GM12874 (cell line): ENCODE measurements at regions not wholly inside any gene's neighbourhood (a gene's known extent, or its start where the extent isn't known, plus 50 kb on each side); places are given as distances from the start of the nearest gene placed in this dataset.

Source experiments
- CTCF ChIP-seq: IDR thresholded peaks from 2 replicates; pipeline ENCODE4 v1.5.1; 2011; ENCODE audit warnings: low read depth, mild to moderate bottlenecking, control low read depth, low read length, moderate library complexity; ENCODE audit not compliant: insufficient read depth

DNA sequence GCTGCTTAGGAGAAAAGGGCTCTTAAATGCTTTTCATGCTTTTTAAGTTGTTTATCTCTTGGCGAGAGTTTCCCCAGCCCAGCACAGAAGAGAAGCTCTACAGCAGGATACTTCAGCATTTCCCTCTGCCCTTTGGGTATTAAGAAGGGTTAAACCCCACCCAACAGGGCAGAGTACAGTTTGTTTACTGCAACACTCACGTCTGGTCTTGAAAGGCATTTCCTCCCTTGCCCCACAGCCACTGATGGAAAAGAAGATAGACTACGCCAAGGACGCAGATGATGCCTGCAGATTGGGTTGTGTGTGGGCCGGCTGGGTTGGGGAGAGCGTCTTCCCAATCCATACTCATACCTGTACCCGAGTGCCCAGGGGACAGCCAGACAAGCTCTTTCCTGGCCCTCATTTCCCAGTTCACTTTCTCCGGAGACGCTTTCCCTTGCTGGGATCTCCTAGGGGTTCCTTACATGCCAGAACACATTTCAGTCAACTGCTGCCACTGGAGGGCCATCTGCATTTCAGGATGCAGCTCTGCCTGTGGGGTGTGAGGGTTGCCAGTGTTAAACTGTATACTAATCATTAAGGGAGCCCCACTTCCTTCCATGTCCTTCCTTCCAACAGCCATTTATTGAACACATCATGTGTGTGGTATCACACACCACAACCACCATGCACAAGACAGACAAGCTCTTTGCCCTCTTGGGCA lies 96.5 kb upstream of the DHX15 start:
- no peak for TF ChIP-seq CTCF

GRCh38 chr4:24683116-24683515 lies 98.8 kb upstream of the DHX15 start:
- no peak for TF ChIP-seq CTCF

DNA sequence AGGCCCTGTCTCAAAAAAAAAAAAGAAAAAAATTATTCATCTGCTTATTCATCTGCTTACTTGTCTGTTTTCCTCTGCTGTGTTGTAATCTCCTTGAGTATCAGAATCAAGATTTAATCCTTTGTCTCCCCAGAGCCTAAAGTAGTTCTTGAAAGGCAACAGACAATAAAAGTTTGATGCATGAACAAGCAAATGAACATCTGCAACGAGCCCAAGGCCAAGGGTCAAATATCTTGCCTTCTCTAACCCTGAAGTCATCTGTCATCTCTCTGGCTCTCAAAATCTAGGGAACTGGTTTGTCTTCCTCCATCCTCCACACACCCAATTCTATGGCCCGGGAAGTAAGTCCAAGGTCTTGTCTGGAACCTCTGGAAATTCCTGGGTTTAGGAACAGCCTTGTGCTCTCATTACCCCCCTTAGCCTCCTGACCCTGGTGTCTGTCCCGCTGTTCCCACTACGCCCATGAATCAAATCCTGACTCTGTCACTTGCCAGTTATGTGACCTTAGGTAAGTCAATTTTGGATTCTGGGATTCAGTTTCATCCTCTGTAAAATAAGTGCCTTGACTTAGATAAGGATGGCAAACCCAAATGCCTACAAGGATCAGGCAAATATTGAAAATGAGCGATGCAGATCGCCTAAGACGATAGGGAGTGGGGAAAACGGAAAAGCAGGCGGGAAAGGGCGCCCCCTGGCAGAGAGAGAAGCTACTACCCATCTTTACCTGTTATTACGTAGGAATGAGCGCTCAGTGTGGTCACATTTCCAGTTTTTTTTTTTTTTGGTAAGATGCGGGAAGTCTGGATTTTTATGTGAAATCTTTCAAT lies 102.7 kb upstream of the DHX15 start:
- peak; percentile 72 for TF ChIP-seq CTCF

GRCh38 chr4:24688453-24688852 lies 104.1 kb upstream of the DHX15 start:
- TF ChIP-seq CTCF, result no peak

GRCh38 chr4:24689212-24689611 lies 104.9 kb upstream of the DHX15 start:
- TF ChIP-seq CTCF, result no peak

GRCh38 chr4:24690436-24690835 lies 104.9 kb upstream of the SOD3 start:
- no peak for TF ChIP-seq CTCF

DNA sequence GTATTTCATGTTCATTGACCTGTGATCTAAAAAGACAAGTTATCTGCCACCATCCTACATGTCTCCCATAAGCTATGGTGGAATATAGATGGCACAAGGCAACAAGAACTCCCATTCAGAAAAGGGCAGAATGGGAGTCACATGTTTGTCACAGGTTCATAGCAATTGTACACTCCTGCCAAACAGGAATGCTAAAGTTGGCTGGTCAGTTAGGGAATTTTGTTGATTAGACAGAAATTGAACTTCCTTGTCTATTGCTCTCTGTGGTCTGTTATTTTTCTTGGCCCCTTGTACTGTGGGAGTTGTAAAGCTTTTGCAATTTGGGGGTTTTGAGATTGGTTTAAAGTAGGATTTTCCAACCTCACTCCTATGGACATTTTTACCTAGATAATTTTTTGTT lies 101.7 kb upstream of the SOD3 start:
- no peak for TF ChIP-seq CTCF
